ENCODE measurements at regions not wholly inside any gene's neighbourhood (a gene's known extent, or its start where the extent isn't known, plus 50 kb on each side); places are given as distances from the start of the nearest gene placed in this dataset.
A peak's percentile ranks its signal among the peaks of the same experiment; 100 is the strongest.
"Not testable (repeated sequence)": the region's sequence is repeated elsewhere in the genome, so short reads cannot be mapped to it uniquely, and the experiment has no call there.

DNA sequence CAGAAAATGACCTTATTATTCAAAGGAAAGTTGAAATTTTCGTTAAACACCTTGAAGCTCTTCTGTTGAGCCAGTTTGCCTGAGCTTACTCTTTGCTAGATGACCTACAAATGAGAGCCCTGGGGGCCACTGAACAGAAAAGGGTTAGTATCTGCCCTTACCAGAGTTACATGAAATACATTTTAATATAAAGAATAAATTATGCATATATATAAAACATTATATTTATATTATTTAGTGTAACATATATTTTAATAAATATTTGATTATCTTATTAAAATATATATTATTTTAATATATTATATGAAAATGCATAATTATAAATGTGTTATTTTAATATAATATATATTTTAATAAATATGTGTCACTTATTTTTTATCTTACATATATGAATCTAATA lies 628.4 kb upstream of the TPK1 start:
- no peak for DNase-seq (ENCODE audit: low read depth)

- DNase-seq (ENCODE audit: low read depth): no peak
These were observed 626.6 kb upstream of the TPK1 start for GRCh38 chr7:145462463-145462862.

GRCh38 chr7:145434811-145435210 lies 599.0 kb upstream of the TPK1 start:
- DNase-seq (ENCODE audit: low read depth): no peak

- no peak for DNase-seq (ENCODE audit: low read depth)
These were observed 596.0 kb upstream of the TPK1 start for GRCh38 chr7:145431834-145432233.

GRCh38 chr7:145418481-145418880 lies 582.6 kb upstream of the TPK1 start:
- not testable (repeated sequence) for DNase-seq (ENCODE audit: low read depth)

GRCh38 chr7:145411066-145411465 lies 575.2 kb upstream of the TPK1 start:
- no peak for DNase-seq (ENCODE audit: low read depth)

GRCh38 chr7:145398758-145399157 lies 562.9 kb upstream of the TPK1 start:
- DNase-seq (ENCODE audit: low read depth): peak; percentile 59

DNA sequence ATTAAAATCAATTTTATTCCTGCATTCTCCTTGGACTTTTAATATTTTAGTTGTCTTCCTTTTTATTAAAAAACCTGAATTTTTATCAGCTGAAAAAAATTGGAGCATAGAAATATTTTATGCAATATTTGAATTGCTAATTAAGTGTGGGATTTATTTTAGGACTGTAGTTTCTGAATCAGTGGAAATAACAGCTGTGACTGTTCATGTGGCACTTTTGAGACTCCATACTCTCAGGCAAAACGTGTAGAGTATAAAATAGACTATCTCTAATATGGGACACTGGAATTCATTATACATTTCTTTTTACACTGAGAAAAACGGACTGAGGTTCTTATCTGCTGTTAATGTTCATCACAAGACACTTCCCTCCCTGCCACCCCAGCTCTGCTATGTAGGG lies 558.3 kb upstream of the TPK1 start:
- DNase-seq (ENCODE audit: low read depth): no peak

- DNase-seq (ENCODE audit: low read depth): no peak
These were observed 546.9 kb upstream of the TPK1 start for GRCh38 chr7:145382762-145383161.

DNA sequence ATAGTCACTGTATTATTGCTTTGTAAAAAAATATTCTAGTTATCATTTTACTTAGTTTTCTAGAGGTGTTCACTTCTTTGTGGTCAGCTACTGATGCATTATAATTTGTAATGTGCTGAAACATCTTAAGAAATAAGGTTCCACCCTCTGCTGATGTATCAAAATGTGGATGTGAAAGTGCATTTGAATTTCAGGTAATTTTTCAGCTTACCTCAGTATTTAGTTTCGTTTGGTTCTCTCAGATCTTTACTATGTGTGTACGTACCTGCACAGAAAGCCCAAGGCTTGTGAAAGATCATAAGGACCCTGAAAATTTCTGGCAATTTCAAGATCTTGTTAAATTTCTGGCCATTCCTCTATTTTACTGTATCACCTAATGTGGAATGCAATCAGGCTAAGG lies 542.3 kb upstream of the TPK1 start:
- no peak for DNase-seq (ENCODE audit: low read depth)

DNA sequence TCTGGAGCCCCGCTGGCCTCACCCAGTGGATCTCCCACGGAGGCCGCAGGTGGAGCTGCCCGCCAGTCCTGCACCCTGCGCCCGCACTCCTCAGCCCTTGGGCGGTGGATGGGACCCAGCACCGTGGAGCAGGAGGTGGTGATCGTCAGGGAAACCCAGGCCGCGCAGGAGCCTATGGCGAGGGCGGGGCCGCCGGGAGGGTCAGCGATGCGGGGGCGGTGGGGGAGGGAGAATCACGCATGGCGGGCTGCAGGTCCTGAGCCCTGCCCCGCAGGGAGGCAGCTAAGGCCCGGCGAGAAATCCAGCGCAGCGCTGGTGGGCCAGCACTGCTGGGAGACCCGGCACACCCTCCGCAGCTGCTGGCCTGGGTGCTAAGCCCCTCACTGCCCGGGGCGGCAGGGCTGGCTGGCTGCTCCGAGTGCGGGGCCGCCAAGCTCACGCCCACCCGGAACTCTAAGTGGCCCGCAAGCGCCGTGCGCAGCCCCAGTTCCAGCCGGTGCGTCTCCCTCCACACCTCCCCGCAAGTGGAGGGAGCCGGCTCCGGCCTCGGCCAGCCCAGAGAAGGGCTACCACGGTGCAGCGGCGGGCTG lies 524.8 kb upstream of the TPK1 start:
- DNase-seq (ENCODE audit: low read depth): no peak

GRCh38 chr7:145350334-145350733 lies 514.5 kb upstream of the TPK1 start:
- no peak for DNase-seq (ENCODE audit: low read depth)

DNA sequence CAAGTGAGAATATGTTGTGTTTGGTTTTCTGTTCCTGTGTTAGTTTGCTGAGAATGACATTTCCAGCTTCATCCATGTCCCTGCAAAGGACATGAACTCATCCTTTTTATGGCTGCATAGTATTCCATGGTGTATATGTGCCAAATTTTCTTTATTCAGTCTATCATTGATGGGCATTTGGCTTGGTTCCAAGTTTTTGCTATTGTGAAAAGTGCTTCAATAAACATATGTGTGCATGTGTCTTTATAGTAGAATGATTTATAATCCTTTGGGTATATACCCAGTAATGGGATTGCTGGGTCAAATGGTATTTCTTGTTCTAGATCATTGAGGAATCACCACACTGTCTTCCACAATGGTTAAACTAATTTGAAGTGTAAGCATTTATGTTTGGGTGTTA lies 513.6 kb upstream of the TPK1 start:
- DNase-seq (ENCODE audit: low read depth): not testable (repeated sequence)

DNA sequence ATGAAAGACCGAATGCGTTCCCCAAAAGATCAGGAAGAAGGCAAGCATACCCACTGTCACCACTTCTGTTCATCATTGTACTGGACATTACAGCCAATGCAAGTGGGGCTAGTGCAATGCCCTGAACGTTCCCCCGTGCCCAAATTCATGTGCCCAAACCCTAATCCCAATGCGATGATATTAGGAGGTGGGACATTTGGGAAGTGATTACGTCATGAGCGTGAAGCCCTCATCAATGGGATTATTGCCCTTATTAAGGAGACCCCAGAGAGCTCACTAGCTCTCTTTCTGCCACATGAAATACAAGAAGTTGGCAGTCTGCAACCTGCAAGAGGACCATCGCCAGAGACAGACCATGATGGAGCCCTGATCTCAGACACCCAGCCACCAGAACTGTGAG lies 511.4 kb upstream of the TPK1 start:
- DNase-seq (ENCODE audit: low read depth): no peak

DNA sequence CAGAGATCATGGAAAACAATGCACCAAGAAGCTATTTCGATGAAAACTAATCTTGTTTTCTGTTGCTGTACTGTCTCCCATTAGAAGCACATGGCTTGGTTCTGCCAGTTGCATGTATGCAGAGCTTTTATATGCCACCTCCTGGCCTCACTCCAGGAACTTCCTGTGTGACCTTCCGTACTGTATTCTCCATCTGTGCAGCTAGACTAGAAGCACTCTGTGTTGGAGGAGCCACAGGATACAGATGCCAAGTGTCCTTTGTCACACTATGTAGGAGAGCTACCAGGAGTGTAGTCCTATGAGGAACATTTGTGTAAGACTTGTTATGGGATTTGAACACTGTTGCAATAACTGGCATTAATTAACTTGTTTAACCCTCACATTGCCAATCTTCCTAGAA lies 503.5 kb upstream of the TPK1 start:
- DNase-seq (ENCODE audit: low read depth): no peak

DNA sequence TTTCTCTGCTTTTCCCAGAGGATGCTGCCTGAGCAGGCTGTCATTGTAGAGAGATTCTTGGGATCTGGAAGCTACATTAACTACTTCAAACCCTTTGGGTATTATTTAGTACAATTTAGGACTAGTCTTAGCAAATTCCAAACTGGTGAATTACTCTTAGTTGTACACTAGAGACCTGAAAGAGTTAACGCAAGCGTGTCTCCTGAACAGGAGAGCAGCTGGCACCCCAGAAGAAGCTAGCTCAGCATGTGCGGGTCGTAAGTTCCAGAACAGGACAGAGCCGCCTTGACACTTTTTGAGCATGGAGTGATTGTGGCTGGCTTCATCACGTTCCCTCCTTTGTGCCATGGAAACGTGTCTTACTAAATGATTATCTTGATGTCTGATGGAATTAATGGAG lies 495.7 kb upstream of the TPK1 start:
- DNase-seq (ENCODE audit: low read depth): no peak

- DNase-seq (ENCODE audit: low read depth): no peak
These were observed 495.2 kb upstream of the TPK1 start for GRCh38 chr7:145331076-145331475.

DNA sequence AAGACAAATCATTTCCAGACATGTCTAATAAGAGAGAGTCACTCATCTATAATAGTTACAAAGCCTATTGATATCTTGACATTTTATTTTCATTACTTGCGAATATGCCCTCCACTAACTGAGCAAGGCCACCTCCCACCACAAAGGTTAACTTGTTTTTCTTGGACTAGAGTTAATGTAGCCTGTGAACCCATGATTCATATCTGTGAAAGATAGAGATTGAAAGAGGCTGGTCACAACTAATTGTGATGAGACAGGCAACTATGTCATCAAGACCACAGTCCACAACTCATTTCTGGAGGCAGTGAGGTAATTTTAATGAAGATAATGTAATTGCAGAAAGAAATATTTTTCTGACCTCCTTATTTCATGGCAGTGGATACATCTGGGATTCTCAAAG lies 491.8 kb upstream of the TPK1 start:
- no peak for DNase-seq (ENCODE audit: low read depth)

DNA sequence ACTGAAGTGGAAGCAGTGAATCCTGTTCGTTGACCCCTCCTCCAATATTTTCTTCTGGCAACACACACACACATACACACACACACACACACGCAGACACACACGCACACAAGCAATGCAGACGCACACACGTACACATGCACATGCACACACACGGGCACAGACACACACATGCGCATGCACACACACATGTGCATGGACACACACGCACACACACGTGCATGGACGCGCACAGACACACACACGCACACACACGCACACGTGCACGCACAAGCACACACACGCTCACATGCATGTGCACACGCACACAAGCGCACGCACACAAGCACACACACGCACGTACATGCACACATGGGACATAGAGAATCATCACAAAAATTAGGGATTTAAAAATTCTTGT lies 488.2 kb upstream of the TPK1 start:
- no peak for DNase-seq (ENCODE audit: low read depth)

GRCh38 chr7:145313551-145313950 lies 477.7 kb upstream of the TPK1 start:
- no peak for DNase-seq (ENCODE audit: low read depth)

GRCh38 chr7:145293754-145294153 lies 457.9 kb upstream of the TPK1 start:
- DNase-seq (ENCODE audit: low read depth): no peak

- DNase-seq (ENCODE audit: low read depth): peak; percentile 65
These were observed 457.4 kb upstream of the TPK1 start for GRCh38 chr7:145293228-145293701.

GRCh38 chr7:145289384-145289783 lies 453.5 kb upstream of the TPK1 start:
- DNase-seq (ENCODE audit: low read depth): no peak

- DNase-seq (ENCODE audit: low read depth): no peak
These were observed 440.3 kb upstream of the TPK1 start for GRCh38 chr7:145276118-145276517.

All from stromal cell of bone marrow (primary cell).